22Rv1 (cell line): ENCODE measurements at regions not wholly inside any gene's neighbourhood (a gene's known extent, or its start where the extent isn't known, plus 50 kb on each side); places are given as distances from the start of the nearest gene placed in this dataset.
"Not testable (repeated sequence)": the region's sequence is repeated elsewhere in the genome, so short reads cannot be mapped to it uniquely, and the experiment has no call there.

ENCODE experiments used
- H3K27ac ChIP-seq: fragments of 450-650 bp; 2 replicates; pipeline ENCODE4 v1.5.1; 2017
- CTCF ChIP-seq: fragments of 450-650 bp; IDR thresholded peaks from 2 replicates; pipeline ENCODE4 v1.5.1; 2017; ENCODE audit warnings: mild to moderate bottlenecking
- ZFX ChIP-seq: fragments of 450-650 bp; IDR thresholded peaks from 2 replicates; pipeline ENCODE4 v1.6.1; 2017; ENCODE audit warnings: antibody characterized with exemption, borderline replicate concordance

- TF ChIP-seq CTCF (no peak), ZFX (no peak)
Observed at GRCh38 chr1:166418344-166418933, 251.6 kb upstream of the FAM78B start.

GRCh38 chr1:166422586-166422985 lies 255.8 kb upstream of the FAM78B start:
- H3K27ac ChIP-seq: not testable (repeated sequence)

More at GRCh38 chr1:166418344-166418933, 251.6 kb upstream of the FAM78B start:
- H3K27ac ChIP-seq: no peak overlapping the region

- no peak for TF ChIP-seq CTCF
- TF ChIP-seq ZFX: no peak
- H3K27ac ChIP-seq: no peak overlapping the region
Observed at GRCh38 chr1:166432655-166433054, 265.9 kb upstream of the FAM78B start.

- TF ChIP-seq CTCF: peak; percentile 57
- H3K27ac ChIP-seq: not testable (repeated sequence)
Observed at GRCh38 chr1:166433404-166434304, 266.9 kb upstream of the FAM78B start.

- no peak overlapping the region for H3K27ac ChIP-seq
- TF ChIP-seq ZFX (no peak), CTCF (no peak)
Observed at GRCh38 chr1:166457700-166458099, 290.9 kb upstream of the FAM78B start.

- H3K27ac ChIP-seq: no peak overlapping the region
- TF ChIP-seq ZFX (no peak), CTCF (no peak)
Observed at GRCh38 chr1:166464333-166464732, 297.5 kb upstream of the FAM78B start.

- H3K27ac ChIP-seq: no peak overlapping the region
- no peak for TF ChIP-seq CTCF
Observed at GRCh38 chr1:166470014-166470413, 303.2 kb upstream of the FAM78B start.

GRCh38 chr1:166470441-166470840 lies 303.6 kb upstream of the FAM78B start:
- H3K27ac ChIP-seq: no peak overlapping the region
- TF ChIP-seq CTCF: no peak
- no peak for TF ChIP-seq ZFX
